HG03064 (cell line): ENCODE measurements at regions not wholly inside any gene's neighbourhood (a gene's known extent, or its start where the extent isn't known, plus 50 kb on each side); places are given as distances from the start of the nearest gene placed in this dataset.

Source experiments
- ATAC-seq: cut with Tn5 transposase; IDR thresholded peaks from one replicate; pipeline ENCODE4 v1.9.1; 2021; ENCODE audit warnings: low read depth; ENCODE audit not compliant: unreplicated experiment

GRCh38 chr11:42255906-42256305, 796.5 kb upstream of the LRRC4C start:
- no peak for ATAC-seq

DNA sequence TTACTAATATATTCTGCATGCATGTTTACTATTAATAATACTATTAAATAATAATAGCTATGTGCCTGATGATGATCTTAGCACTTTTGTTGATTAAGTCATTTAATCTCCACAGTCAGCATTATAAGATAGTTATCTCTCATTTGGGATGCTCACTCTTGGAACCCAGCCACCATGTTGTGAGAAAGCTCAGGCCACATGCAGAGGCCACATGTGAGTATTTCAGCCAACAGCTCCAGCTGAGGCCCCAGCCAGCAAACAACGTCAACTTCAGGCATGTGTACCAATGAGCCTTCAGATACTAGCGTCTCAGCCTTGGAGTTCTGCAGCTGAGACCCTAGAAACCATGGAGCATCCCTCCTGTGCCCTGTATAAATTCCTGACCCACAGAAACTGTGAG, 798.1 kb upstream of the LRRC4C start:
- ATAC-seq = no peak

- no peak for ATAC-seq
Observed at GRCh38 chr11:42265072-42265471, 805.6 kb upstream of the LRRC4C start.

- no peak for ATAC-seq
Observed at GRCh38 chr11:42271306-42271705, 811.9 kb upstream of the LRRC4C start.

DNA sequence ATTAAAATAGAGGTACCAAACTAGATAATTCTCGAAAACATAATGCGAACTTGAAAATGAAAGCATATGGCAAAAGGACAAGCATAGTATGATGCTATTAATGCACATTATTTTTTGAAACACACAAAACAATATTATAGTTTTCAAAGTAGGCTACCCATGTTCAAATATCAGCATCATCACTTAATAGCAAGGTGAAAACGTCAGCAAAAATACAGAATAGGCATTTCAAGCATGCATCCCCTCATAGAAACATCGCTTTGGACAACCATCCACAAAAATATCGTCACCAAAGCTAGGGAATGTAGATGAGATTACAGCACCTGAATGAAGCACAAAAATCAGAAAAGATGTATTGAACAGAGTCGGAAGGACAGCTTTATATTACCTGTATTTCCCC, 814.5 kb upstream of the LRRC4C start:
- no peak for ATAC-seq

DNA sequence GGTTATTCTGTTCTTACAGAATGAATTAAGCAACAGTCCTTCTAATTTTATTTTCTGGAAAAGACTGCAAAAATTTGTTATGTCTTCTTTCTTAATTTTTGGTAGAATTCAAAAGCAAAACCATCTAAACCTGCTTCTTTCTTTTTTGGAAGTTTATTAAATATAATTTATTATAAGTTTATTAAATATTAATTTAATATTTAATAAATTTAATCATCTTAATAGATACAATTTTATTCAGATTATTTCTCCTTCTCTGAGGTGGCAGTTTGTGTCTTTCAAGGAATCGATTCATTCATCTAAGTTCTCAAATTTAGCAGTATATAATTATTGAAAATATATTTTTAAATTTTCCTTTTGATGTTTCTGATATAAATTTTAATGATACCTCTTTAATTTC, 837.5 kb upstream of the LRRC4C start:
- no peak for ATAC-seq

- no peak for ATAC-seq
Observed at GRCh38 chr11:42299780-42300179, 840.3 kb upstream of the LRRC4C start.

- no peak for ATAC-seq
Observed at GRCh38 chr11:42301777-42302176, 842.3 kb upstream of the LRRC4C start.

DNA sequence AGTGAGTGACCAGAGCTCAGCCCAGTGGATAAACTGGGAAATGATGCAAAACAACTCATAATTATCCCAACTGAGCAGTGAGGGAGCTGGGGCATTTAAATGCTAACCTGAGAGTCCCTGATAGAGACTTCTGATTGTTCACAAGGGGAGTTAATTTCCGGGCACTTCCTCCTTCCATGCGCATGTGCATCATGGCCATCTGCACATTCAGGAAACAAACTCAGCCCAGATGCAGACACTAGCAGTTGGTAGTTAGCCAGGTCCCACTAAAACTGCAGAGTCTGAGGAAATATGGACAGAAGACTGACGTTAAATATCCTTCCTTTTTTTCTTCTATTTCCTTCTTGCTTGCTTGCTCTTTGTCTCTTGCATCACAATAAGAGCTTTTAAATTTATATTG, 852.1 kb upstream of the LRRC4C start:
- no peak for ATAC-seq

- no peak for ATAC-seq
Observed at GRCh38 chr11:42311944-42312343, 852.5 kb upstream of the LRRC4C start.

DNA sequence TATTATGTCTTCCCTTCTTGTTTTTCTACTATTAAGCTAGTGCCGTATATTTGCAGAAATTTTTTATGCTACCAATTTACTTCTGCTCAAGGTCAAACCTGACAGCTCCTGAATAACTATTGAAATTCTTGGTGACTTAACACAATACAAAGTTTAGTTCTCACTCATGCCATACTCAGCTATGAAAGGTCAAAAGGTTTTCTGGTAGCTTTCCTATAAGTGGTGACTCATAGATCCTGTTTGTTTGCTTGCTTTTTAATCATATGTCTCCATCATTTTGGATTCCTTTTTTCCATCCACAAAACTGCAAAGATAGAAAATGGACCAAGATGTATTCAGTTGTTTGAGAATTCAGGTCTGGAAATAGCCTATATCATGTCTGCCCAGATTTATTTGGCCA, 855.8 kb upstream of the LRRC4C start:
- no peak for ATAC-seq

DNA sequence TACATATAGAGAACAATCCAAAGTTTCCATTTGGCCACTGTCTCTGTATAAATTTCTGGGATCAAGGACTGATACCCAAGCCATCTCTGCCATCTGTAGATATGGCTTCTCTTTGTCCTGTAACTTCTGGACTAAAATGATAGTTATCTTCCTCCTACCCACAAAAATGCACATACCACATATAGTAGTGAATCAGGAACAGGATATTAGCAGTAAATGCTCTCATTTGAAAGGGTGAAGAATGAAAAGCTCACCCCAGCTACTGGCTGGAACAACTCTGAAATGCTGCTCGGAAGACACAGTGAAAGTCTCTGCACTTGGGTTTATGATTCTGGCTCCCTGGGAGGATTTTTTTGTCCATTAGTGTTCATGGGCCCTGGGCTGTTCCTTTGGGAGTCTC, 856.4 kb upstream of the LRRC4C start:
- no peak for ATAC-seq

GRCh38 chr11:42319921-42320320, 860.5 kb upstream of the LRRC4C start:
- no peak for ATAC-seq

DNA sequence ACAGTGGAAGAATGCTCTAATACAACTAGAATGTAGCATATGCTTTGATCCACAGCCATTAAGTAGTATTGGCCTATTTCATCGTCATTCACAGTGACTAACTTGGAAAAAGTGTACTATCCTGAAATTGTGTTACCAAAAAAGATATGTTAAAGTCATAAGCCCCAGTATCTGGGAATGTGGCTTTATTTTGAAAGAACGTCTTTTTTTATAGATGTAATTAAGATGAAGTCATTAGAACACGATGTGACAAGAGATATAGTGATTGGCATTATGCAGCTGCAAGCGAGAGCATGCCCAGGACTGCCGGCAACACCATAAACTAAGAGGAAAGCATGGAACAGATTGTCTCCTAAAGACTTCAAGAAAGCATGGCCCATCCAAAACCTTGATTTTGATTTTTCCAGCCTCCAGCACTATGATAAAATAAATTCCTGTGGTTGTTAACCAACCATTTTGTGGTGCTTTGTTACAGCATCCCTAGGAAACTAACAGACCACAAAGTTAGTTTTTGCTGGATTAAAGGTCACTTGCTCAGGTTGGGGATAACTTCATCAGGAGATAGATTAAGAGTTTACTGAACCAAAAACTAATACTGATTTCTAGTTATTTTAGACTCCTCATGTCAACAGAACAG, 870.6 kb upstream of the LRRC4C start:
- no peak for ATAC-seq

DNA sequence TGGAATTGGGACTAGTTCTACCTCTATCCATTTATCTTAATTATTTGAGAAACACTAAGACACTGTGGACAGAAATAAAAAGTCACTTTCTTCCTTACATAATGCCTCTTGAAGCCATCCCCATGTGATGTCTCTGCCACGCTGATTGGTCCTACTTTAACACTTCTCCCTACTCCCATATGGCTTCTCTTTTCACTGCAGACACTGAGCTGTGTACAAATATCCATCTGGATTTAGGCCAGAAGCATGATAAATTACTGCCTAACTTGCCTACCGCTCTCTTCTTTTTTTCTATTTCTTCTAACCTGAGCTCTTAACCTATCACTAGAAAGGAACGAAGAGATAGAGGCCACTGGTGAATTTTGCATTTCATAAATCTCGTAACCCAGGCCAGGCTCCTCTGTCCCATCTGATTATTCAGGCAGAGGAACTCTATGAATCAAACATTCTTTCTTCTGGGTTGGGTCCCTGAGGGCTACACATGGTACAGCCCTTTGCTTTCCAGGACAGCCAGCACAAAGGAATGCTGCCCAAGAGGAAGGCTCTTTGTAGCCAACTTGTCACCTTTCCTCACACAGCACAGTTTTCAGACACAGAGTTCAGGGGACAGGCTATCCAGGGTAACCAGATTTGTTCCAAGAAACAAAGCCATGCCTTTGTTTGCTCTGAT, 878.5 kb upstream of the LRRC4C start:
- no peak for ATAC-seq

GRCh38 chr11:42344204-42344792, 884.8 kb upstream of the LRRC4C start:
- no peak for ATAC-seq

GRCh38 chr11:42345933-42346332, 886.5 kb upstream of the LRRC4C start:
- ATAC-seq = no peak

DNA sequence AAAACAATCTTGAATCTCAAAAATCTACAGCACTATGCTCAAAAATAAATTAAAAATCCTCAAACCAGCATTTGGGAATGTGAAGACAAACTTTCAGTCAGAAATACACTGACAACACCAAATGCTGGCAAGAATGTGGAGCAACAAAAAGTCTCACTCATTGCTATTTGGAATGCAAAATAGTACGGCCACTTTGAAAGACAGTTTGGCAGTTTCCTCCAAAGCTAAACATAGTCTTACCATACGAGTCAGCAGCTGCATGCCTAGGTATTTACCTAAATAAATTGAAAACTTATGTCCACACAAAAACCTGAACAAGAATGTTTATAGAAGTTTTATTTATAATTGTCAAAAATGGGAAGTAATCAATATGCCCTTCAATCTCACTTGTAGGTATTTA, 904.2 kb upstream of the LRRC4C start:
- ATAC-seq = no peak

GRCh38 chr11:42390116-42390515, 921.7 kb upstream of the API5 start:
- no peak for ATAC-seq

DNA sequence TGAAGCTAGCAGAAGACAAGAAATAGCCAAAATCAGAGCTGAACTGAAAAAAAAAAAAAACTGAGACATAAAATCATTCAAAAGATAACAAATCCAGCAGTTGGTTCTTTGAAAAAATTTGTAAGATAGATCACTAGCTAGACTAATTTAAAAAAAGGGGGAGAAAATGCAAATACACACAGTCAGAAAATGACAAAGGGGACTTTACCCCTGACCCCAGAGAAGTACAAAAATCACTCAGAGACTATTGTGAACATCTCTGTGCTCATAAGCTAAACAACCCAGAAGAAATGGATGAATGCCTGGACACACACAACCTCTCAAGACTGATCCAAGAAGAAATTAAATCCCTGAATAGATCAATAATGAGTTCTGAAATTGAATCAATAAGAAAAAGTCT, 914.3 kb upstream of the API5 start:
- no peak for ATAC-seq

- no peak for ATAC-seq
Observed at GRCh38 chr11:42407341-42407740, 904.5 kb upstream of the API5 start.

DNA sequence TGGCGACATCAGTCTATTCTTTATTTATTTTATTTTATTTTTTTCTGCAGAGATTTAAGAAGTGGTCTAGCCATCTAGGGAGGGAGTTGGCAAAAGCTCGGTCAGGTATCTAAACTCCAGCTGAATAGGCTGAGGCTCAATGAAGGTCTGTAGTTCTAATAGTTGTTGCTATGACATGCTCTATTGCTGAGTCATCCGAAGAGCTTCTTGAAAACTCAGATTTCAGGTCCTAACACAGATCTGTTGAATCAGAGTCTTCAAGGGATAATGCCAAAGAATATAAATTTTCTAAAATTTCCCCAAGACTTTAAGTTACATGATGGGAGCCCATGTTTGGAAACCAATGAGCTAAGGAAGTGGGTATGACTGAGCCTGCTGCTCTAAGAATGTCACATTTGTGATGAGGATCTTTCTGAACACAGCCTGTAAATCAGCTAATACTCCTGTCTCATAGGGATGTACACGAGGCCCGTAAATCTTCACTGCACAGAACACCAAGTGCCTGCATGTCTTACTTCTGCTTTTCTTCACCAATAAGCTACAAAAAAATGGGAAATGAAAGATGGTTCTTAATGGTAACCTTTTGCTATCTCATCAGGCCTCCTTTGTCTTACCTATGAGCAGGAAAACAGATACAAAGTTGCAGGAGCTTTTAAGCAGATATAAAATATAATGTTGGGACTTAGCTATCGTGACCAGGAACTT, 901.4 kb upstream of the API5 start:
- no peak for ATAC-seq
